Activated CD8-positive, alpha-beta memory T cell treated with anti-CD3 and anti-CD28 coated beads for 48 hours (primary cell): ENCODE measurements at regions not wholly inside any gene's neighbourhood (a gene's known extent, or its start where the extent isn't known, plus 50 kb on each side); places are given as distances from the start of the nearest gene placed in this dataset.

Experiments used
- DNase-seq, 3 experiments: peaks; one replicate each; pipeline ENCODE4 v3.0.0-alpha.2; 2020; ENCODE audit warnings: low read depth in 2 of 3, low spot score in 2 of 3

- no peak for DNase-seq
These were observed 151.8 kb downstream of the OLFM1 start for GRCh38 chr9:135239100-135239768.

GRCh38 chr9:135239769-135240141 lies 152.3 kb downstream of the OLFM1 start:
- no peak for DNase-seq

GRCh38 chr9:135240222-135240621 lies 152.8 kb downstream of the OLFM1 start:
- DNase-seq: no peak

GRCh38 chr9:135240871-135241311 lies 153.4 kb downstream of the OLFM1 start:
- DNase-seq: no peak

- no peak for DNase-seq
These were observed 154.0 kb downstream of the OLFM1 start for GRCh38 chr9:135241381-135242048.

- no peak for DNase-seq
These were observed 154.6 kb downstream of the OLFM1 start for GRCh38 chr9:135242049-135242396.

- DNase-seq: no peak
These were observed 154.9 kb downstream of the OLFM1 start for GRCh38 chr9:135242406-135242805.

GRCh38 chr9:135243201-135244190 lies 156.0 kb downstream of the OLFM1 start:
- no peak for DNase-seq

GRCh38 chr9:135244271-135245221 lies 157.1 kb downstream of the OLFM1 start:
- no peak for DNase-seq

- DNase-seq: no peak
These were observed 158.2 kb downstream of the OLFM1 start for GRCh38 chr9:135245482-135246247.

- DNase-seq: no peak
These were observed 159.1 kb downstream of the OLFM1 start for GRCh38 chr9:135246248-135247205.

- DNase-seq: no peak
These were observed 159.9 kb downstream of the OLFM1 start for GRCh38 chr9:135247227-135247930.

- DNase-seq: no peak
These were observed 160.6 kb downstream of the OLFM1 start for GRCh38 chr9:135248111-135248510.

- DNase-seq: no peak
These were observed 161.3 kb downstream of the OLFM1 start for GRCh38 chr9:135248721-135249120.

- no peak for DNase-seq
These were observed 161.7 kb downstream of the OLFM1 start for GRCh38 chr9:135249191-135249590.

- DNase-seq: no peak
These were observed 162.2 kb downstream of the OLFM1 start for GRCh38 chr9:135249711-135250110.

GRCh38 chr9:135251331-135251761 lies 163.9 kb downstream of the OLFM1 start:
- DNase-seq: no peak
